H1 (cell line): ENCODE measurements at regions not wholly inside any gene's neighbourhood (a gene's known extent, or its start where the extent isn't known, plus 50 kb on each side); places are given as distances from the start of the nearest gene placed in this dataset.
"Not testable (repeated sequence)": the region's sequence is repeated elsewhere in the genome, so short reads cannot be mapped to it uniquely, and the experiment has no call there.

Source experiments
- CTCF ChIA-PET: fragments of 300-600 bp; sonication (Branson Sonifier 250); formaldehyde crosslinking; loops from one replicate; lab custom pipeline; 2021; ENCODE audit not compliant: partially characterized antibody; lab: Charles Lee
- POLR2A ChIA-PET: fragments of 300-600 bp; sonication (Branson Sonifier 250); formaldehyde crosslinking; loops from one replicate; lab custom pipeline; 2021; ENCODE audit warnings: inconsistent platforms; ENCODE audit not compliant: partially characterized antibody; lab: Charles Lee
- DNase-seq, 2 experiments: peaks; one replicate each; pipeline versions ENCODE4 v3.0.0 to v3.0.0-alpha.2; 2010 to 2022; ENCODE audit warnings: low spot score in 2 of 2, low read depth in 1 of 2, mixed read lengths in 1 of 2
- FAIRE-seq: peaks from 2 replicates; lab custom pipeline; 2011; peaks lifted over from hg19 to GRCh38; lab: Jason Lieb, UNC
- H2AFZ ChIP-seq: 2 replicates; pipeline ENCODE4 v1.8.1; 2012; ENCODE audit warnings: low read length, inconsistent platforms
- H2AK5ac ChIP-seq: 2 replicates; pipeline ENCODE4 v1.6.1; 2013; ENCODE audit warnings: low read depth, low read length
- H2BK120ac ChIP-seq: replicated peaks from 2 replicates; pipeline ENCODE3; 2013; ENCODE audit warnings: low read depth, low read length, inconsistent platforms
- H2BK12ac ChIP-seq: 2 replicates; pipeline ENCODE4 v1.6.1; 2013; ENCODE audit warnings: low read depth, low read length
- H2BK15ac ChIP-seq: 2 replicates; pipeline ENCODE4 v1.6.1; 2013; ENCODE audit warnings: low read length
- H2BK20ac ChIP-seq: 2 replicates; pipeline ENCODE4 v1.6.1; 2013; ENCODE audit warnings: low read length
- H2BK5ac ChIP-seq: 2 replicates; pipeline ENCODE4 v1.6.1; 2013; ENCODE audit warnings: low read depth, low read length
- H3K14ac ChIP-seq: 2 replicates; pipeline ENCODE4 v1.6.1; 2013; ENCODE audit warnings: inconsistent platforms; ENCODE audit not compliant: insufficient read length
- H3K18ac ChIP-seq: 2 replicates; pipeline ENCODE4 v1.6.1; 2013; ENCODE audit warnings: low read length; ENCODE audit errors: extremely low read depth
- H3K23ac ChIP-seq: 2 replicates; pipeline ENCODE4 v1.6.1; 2013; ENCODE audit warnings: inconsistent platforms; ENCODE audit not compliant: insufficient read length
- H3K23me2 ChIP-seq: 2 replicates; pipeline ENCODE4 v1.6.1; 2013; ENCODE audit warnings: low read depth, low read length
- H3K27ac ChIP-seq: 2 replicates; pipeline ENCODE4 v1.6.1; 2011; ENCODE audit warnings: low read depth, low read length, inconsistent platforms
- H3K27me3 ChIP-seq, 4 experiments: replicated peaks in 1 of 4; 1 replicate in 1 of 4; 2 replicates in 3 of 4; pipeline versions ENCODE4 v1.6.1 to v1.8.1; 2011 to 2013; ENCODE audit warnings: low read length in 3 of 4, mild to moderate bottlenecking in 3 of 4, inconsistent platforms in 2 of 4, mixed read lengths in 2 of 4, moderate library complexity in 1 of 4; ENCODE audit not compliant: control insufficient read depth in 3 of 4, insufficient read depth in 3 of 4; ENCODE audit errors: extremely low read depth in 1 of 4
- H3K36me3 ChIP-seq, 4 experiments: 2 replicates each; pipeline versions ENCODE4 v1.6.1 to v1.8.1; 2011 to 2013; ENCODE audit warnings: mild to moderate bottlenecking in 4 of 4, low read length in 3 of 4, moderate library complexity in 2 of 4, control low read depth in 1 of 4, inconsistent platforms in 1 of 4; ENCODE audit not compliant: insufficient read depth in 4 of 4, control insufficient read depth in 2 of 4
- H3K4ac ChIP-seq: replicated peaks from 2 replicates; pipeline ENCODE3; 2013; ENCODE audit warnings: low read length, low read depth, mixed read lengths, inconsistent platforms; ENCODE audit not compliant: insufficient read length
- H3K4me1 ChIP-seq, 4 experiments: replicated peaks in 1 of 4; 1 replicate in 1 of 4; 2 replicates in 3 of 4; pipeline versions ENCODE4 v1.6.1 to v1.8.1; 2011 to 2013; ENCODE audit warnings: low read length in 3 of 4, inconsistent platforms in 2 of 4, mixed read lengths in 1 of 4; ENCODE audit not compliant: insufficient read depth in 4 of 4, control insufficient read depth in 3 of 4
- H3K4me2 ChIP-seq, 2 experiments: 2 replicates each; pipeline versions ENCODE4 v1.6.1 to v1.8.1; 2011 to 2013; ENCODE audit warnings: low read depth in 2 of 2, low read length in 2 of 2, control low read depth in 1 of 2, inconsistent platforms in 1 of 2, mild to moderate bottlenecking in 1 of 2; ENCODE audit not compliant: insufficient read depth in 1 of 2
- H3K4me3 ChIP-seq, 4 experiments: fragments of 200-600, 300-600 bp in 1 of 4; sonication (generic), shearing (Covaris generic), sonication (Bioruptor Twin) in 1 of 4; 2 replicates each; pipeline versions ENCODE4 v1.5.1 to v1.8.1; 2011 to 2016; ENCODE audit warnings: low read length in 4 of 4, low read depth in 3 of 4, control low read depth in 2 of 4, inconsistent platforms in 2 of 4, mild to moderate bottlenecking in 2 of 4, mixed read lengths in 1 of 4, moderate library complexity in 1 of 4; ENCODE audit not compliant: insufficient read depth in 2 of 4; ENCODE audit errors: extremely low read depth in 1 of 4
- H3K56ac ChIP-seq: replicated peaks from 2 replicates; pipeline ENCODE3; 2013; ENCODE audit warnings: low read depth, mild to moderate bottlenecking, mixed read lengths, low read length, inconsistent platforms; ENCODE audit not compliant: insufficient read length
- H3K79me1 ChIP-seq: 2 replicates; pipeline ENCODE4 v1.6.1; 2013; ENCODE audit warnings: low read depth, low read length, control low read depth
- H3K79me2 ChIP-seq, 2 experiments: 2 replicates each; pipeline versions ENCODE4 v1.6.1 to v1.8.1; 2012 to 2013; ENCODE audit warnings: low read length in 2 of 2, mild to moderate bottlenecking in 2 of 2, inconsistent platforms in 1 of 2; ENCODE audit not compliant: insufficient read depth in 2 of 2, control insufficient read depth in 1 of 2
- H3K9ac ChIP-seq, 4 experiments: replicated peaks in 1 of 4; 1 replicate in 1 of 4; 2 replicates in 3 of 4; pipeline versions ENCODE4 v1.6.1 to v1.8.1; 2011 to 2013; ENCODE audit warnings: low read depth in 3 of 4, low read length in 3 of 4, control low read depth in 2 of 4, mild to moderate bottlenecking in 2 of 4, moderate library complexity in 2 of 4, inconsistent platforms in 1 of 4; ENCODE audit errors: extremely low read depth in 1 of 4
- H3K9me3 ChIP-seq, 2 experiments: 2 replicates each; pipeline versions ENCODE4 v1.6.1 to v1.8.1; 2012 to 2013; ENCODE audit warnings: mild to moderate bottlenecking in 2 of 2, moderate library complexity in 2 of 2, control low read depth in 1 of 2, inconsistent platforms in 1 of 2, low read depth in 1 of 2, low read length in 1 of 2, mixed read lengths in 1 of 2; ENCODE audit not compliant: insufficient read depth in 2 of 2
- H4K20me1 ChIP-seq, 2 experiments: replicated peaks in 1 of 2; 2 replicates each; pipeline versions ENCODE3 to v1.8.1; 2011 to 2013; ENCODE audit warnings: inconsistent platforms in 2 of 2, low read length in 2 of 2, mild to moderate bottlenecking in 1 of 2; ENCODE audit not compliant: insufficient read depth in 2 of 2, control insufficient read depth in 1 of 2
- H4K5ac ChIP-seq: 2 replicates; pipeline ENCODE4 v1.6.1; 2013; ENCODE audit warnings: low read length, low read depth, mixed read lengths, inconsistent platforms; ENCODE audit not compliant: insufficient read length
- H4K8ac ChIP-seq: 2 replicates; pipeline ENCODE4 v1.8.0; 2013; ENCODE audit warnings: mild to moderate bottlenecking, moderate library complexity, low read length, inconsistent platforms; ENCODE audit not compliant: insufficient read depth; ENCODE audit errors: extremely low read depth
- H4K91ac ChIP-seq: replicated peaks from 2 replicates; pipeline ENCODE3; 2013; ENCODE audit warnings: low read length, mixed read lengths, inconsistent platforms; ENCODE audit not compliant: insufficient read length
- WGBS, 2 experiments: shearing (Covaris generic) in 1 of 2; methylation state at CpG; one replicate each; pipeline versions ENCODE4 v1.1.6 to v1.1.7; 2013 to 2015; ENCODE audit warnings: low lambda C conversion rate in 2 of 2, mixed read lengths in 2 of 2, inconsistent platforms in 1 of 2, low coverage in 1 of 2, missing lambda C conversion rate in 1 of 2; ENCODE audit not compliant: insufficient replicate concordance in 2 of 2, insufficient coverage in 1 of 2, insufficient read length in 1 of 2; ENCODE audit errors: extremely low coverage in 1 of 2, missing lambda C conversion rate in 1 of 2; 5-methylcytosine and 5-hydroxymethylcytosine counted together

DNA sequence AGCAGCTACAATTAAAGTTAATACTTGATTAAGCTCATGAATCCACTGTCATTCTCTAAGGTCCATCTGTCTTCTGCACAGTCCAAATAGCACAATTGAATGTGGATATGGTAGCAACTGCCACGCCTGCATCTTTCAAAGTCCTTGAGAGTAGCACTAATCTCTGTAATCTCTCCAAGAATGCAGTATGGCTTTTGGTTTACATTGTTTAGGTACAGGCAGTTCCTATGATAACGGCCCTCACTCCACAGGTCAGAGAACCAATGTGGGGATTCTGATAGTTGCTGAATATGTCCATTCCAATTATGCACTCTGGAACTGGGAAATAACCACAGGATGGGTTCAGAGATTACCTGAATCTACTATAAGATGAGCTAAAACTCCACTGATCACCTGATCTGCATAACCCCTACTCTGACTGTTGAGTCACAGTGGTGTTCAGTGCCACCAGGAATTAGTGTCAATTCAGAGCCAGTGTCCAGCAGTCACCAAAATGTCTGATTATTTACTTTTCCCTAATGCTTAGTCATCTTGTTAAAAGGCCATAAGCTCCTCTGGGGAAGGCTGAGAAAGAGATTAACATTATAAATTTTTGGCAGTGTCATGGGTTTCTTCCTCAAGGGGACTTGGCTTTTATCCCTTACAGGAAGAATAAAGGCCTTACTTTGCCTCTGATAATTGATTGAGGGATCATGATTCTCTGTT is 175.5 kb downstream of the GOLGA8K start:
- H2BK15ac ChIP-seq, H3K79me2 ChIP-seq, H4K8ac ChIP-seq, POLR2A ChIA-PET, H4K5ac ChIP-seq, H2BK20ac ChIP-seq, H3K9ac ChIP-seq, H3K27ac ChIP-seq, H3K4me1 ChIP-seq, H3K4me3 ChIP-seq, DNase-seq, H3K4me2 ChIP-seq, H2BK12ac ChIP-seq, H3K36me3 ChIP-seq, H3K18ac ChIP-seq, H3K79me1 ChIP-seq, H3K23ac ChIP-seq, H2AK5ac ChIP-seq, H3K9me3 ChIP-seq, H3K27me3 ChIP-seq, H3K14ac ChIP-seq, H3K56ac ChIP-seq, CTCF ChIA-PET, H3K4ac ChIP-seq, H2BK120ac ChIP-seq, H4K91ac ChIP-seq, H3K23me2 ChIP-seq, H2AFZ ChIP-seq, H2BK5ac ChIP-seq, H4K20me1 ChIP-seq: not testable (repeated sequence)
- WGBS, 2 experiments = 100% methylated on average over 1 of the region's 2 CpGs; no CpG with 5 or more reads in 1 of the 2 experiments
- FAIRE-seq = peak; percentile 73
